ENCODE measurements at regions not wholly inside any gene's neighbourhood (a gene's known extent, or its start where the extent isn't known, plus 50 kb on each side); places are given as distances from the start of the nearest gene placed in this dataset.

DNA sequence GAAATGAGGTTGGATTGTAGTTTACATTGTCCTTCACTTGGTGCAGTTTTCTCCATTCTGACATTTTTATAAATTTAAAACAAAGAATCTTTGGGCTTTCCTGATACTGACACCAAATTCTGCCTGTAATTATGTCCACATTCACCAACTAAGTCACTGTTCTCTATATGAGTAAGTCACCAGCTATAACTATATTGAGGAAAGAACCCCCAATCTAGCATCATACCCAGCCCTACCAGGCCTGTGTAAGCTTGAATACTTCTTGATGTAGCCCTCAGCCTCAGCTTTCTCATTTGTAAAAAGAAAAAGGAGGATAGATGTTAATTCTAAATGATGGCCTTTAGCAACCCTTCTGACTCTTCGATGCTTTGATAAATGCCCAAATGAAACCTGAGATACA is 112.7 kb upstream of the FST start:
- DNase-seq (ENCODE audit: low read depth) (no peak), FAIRE-seq (no peak)
- Histone ChIP-seq H3K36me3 (ENCODE audit: control insufficient read depth, insufficient read depth, low read length) (no peaks in the 10 kb centered on the region), H3K27me3 (ENCODE audit: control insufficient read depth, insufficient read depth, low read length) (no peaks in the 10 kb centered on the region), H3K4me3 (ENCODE audit: low read depth, low read length) (no peak overlapping the region)
- TF ChIP-seq, protein P1, sequence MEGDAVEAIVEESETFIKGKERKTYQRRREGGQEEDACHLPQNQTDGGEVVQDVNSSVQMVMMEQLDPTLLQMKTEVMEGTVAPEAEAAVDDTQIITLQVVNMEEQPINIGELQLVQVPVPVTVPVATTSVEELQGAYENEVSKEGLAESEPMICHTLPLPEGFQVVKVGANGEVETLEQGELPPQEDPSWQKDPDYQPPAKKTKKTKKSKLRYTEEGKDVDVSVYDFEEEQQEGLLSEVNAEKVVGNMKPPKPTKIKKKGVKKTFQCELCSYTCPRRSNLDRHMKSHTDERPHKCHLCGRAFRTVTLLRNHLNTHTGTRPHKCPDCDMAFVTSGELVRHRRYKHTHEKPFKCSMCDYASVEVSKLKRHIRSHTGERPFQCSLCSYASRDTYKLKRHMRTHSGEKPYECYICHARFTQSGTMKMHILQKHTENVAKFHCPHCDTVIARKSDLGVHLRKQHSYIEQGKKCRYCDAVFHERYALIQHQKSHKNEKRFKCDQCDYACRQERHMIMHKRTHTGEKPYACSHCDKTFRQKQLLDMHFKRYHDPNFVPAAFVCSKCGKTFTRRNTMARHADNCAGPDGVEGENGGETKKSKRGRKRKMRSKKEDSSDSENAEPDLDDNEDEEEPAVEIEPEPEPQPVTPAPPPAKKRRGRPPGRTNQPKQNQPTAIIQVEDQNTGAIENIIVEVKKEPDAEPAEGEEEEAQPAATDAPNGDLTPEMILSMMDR (IDR thresholded peaks at IDR 0.05; ENCODE audit: insufficient read depth, low read length, severe bottlenecking) = no peak

DNA sequence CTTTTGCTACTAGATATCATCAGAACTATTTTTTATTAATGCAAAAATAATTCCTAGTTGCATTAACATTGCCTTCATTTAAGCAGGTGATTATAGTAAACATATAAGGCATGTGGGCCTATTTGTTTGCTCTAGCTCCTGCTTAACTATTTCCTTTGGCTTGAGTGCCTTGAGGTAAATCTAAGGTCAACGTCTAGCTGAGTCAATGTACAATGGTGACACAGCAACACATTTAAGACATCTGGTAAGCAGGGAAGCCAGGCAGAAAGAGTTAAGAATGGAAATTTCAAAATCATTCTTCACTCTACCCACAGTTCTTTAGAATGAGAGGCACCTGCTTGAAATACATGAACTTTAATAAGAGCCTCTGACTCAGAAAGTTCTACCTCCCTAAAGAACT is 111.9 kb upstream of the FST start:
- DNase-seq (ENCODE audit: low read depth) = peak; percentile 76
- FAIRE-seq = no peak

DNA sequence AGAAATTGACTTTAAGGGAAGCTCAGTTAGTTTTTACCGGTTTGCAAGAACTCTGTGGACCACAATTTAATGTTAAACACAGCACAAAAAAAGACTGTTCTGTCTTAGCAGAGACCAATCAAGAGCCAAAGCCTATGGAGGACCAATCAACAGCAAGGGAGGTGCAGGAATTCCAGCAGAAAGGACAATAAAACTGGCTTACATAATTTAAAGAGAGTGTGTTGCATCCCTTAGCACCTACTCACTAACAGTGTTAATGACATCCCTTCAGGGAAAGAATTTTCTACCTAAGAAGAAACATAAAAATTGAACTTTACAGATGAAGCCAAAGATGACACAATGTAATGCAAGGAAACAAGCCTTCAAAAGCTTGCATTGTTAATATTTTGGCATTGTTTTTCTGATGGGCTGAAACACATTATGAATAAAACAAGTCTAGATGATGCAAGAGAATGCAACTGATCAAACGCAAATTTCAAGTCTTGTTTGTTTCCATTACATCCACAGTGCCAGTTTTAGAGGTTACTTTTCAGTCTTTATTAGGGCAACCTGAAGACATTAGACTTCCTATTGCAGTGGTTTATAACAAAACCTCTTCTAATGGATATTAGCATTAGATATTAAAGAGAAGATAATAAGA is 111.3 kb upstream of the FST start:
- no peak for DNase-seq (ENCODE audit: low read depth)
- FAIRE-seq = no peak

More for the DNA sequence above, 111.9 kb upstream of the FST start:
- Histone ChIP-seq H3K4me3 (ENCODE audit: low read depth, low read length) (no peak overlapping the region), H3K27me3 (ENCODE audit: control insufficient read depth, insufficient read depth, low read length) (no peaks in the 10 kb centered on the region), H3K36me3 (ENCODE audit: control insufficient read depth, insufficient read depth, low read length) (no peaks in the 10 kb centered on the region)
- TF ChIP-seq, protein P1 (IDR thresholded peaks at IDR 0.05; ENCODE audit: insufficient read depth, low read length, severe bottlenecking) = no peak

DNA sequence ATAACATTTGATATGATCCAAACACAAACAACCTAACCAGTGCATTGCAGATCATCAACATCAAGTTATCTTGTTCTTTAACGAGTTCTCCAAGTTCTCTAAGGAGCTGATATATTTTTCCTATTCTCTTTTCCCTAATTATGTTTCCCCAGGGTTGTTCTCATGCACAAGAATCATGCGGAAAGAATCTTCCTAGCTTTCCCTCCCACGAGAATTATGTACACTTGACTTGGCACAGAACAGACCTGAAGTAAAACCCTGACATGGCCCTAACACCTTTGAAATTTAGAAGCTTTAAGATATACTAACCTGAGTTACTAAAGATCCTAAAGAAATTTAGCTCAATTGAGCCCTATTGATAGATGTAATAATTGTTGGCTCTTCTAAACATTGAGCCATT is 110.7 kb upstream of the FST start:
- H3K36me3 ChIP-seq (ENCODE audit: control insufficient read depth, insufficient read depth, low read length) = no peaks in the 10 kb centered on the region
- no peaks in the 10 kb centered on the region for H3K27me3 ChIP-seq (ENCODE audit: control insufficient read depth, insufficient read depth, low read length)
- FAIRE-seq (no peak), DNase-seq (ENCODE audit: low read depth) (no peak)
- TF ChIP-seq, protein P1 (IDR thresholded peaks at IDR 0.05; ENCODE audit: insufficient read depth, low read length, severe bottlenecking) = no peak
- H3K4me3 ChIP-seq (ENCODE audit: low read depth, low read length) = no peak overlapping the region

More for the DNA sequence above, 111.3 kb upstream of the FST start:
- Histone ChIP-seq H3K4me3 (ENCODE audit: low read depth, low read length) (no peak overlapping the region), H3K27me3 (ENCODE audit: control insufficient read depth, insufficient read depth, low read length) (no peaks in the 10 kb centered on the region), H3K36me3 (ENCODE audit: control insufficient read depth, insufficient read depth, low read length) (no peaks in the 10 kb centered on the region)
- TF ChIP-seq, protein P1 (IDR thresholded peaks at IDR 0.05; ENCODE audit: insufficient read depth, low read length, severe bottlenecking) = no peak

DNA sequence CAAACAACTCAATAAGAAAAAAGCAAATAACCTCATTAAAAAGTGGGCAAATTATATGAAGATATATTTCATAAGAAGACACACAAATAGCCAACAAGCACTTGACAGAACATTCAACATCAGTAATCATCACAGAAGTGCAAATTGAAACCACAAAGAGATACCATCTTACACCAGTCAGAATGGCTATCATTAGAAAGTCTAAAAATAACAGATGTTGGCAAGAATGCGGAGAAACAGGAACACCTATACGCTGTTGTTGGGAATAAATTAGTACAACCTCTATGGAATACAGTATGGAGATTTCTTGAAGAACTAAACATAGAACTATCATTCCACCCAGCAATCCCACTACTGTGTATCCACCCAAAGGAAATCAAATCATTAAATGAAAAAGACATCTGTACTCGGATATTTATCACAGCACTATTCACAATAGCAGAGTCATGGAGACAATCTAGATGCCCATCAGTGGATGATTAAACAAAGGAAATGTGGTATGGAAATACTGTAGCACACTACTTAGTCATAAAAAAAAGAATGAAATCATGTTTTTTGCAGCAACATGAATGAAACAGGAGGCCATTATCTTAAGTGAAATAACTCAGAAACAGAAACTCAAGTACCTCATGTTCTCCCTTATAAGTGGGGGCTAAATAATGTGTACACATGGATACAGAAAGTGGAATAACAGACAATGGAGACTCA is 106.8 kb upstream of the FST start:
- TF ChIP-seq, protein P1 (IDR thresholded peaks at IDR 0.05; ENCODE audit: insufficient read depth, low read length, severe bottlenecking) = no peak
- FAIRE-seq = no peak
- DNase-seq (ENCODE audit: low read depth) = peak; percentile 62
- H3K4me3 ChIP-seq (ENCODE audit: low read depth, low read length) = no peak overlapping the region
- no peaks in the 10 kb centered on the region for H3K36me3 ChIP-seq (ENCODE audit: control insufficient read depth, insufficient read depth, low read length)
- H3K27me3 ChIP-seq (ENCODE audit: control insufficient read depth, insufficient read depth, low read length) = no peaks in the 10 kb centered on the region
